ENCODE measurements at regions not wholly inside any gene's neighbourhood (a gene's known extent, or its start where the extent isn't known, plus 50 kb on each side); places are given as distances from the start of the nearest gene placed in this dataset.

DNA sequence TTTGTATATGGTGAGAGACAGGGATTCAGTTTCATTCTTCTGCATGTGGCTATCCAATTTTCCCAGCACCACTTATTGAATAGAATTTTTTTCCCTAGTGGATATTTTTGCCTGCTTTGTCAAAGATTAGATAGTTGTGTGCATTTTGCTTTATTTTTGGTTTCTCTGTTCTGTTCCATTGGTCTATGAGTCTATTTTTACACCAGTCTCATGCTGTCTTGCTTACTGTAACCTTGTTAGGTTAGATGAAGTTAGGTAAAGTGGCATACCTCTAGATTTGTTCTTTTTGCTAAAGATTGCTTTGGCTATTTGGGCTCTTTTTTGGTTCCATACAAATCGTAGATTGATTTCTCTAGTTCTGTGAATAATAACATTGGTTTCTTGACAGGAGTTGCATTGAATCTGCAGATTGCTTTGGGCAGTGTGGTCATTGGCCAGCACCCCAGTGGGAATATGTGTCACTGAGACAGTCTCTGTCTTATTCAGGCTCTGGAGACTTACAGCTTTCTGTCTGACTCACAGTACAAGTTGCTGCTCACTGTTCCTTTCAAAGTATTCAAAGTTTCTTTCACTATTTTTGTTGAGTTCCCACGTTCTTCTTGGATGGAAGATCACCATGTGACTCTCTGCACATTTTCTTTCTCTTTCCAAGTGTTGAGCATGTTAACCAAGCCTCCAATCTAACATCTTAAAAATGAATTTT, 709.1 kb downstream of the CDH11 start:
- peak; percentile 38 for DNase-seq (ENCODE audit: low read depth)

DNA sequence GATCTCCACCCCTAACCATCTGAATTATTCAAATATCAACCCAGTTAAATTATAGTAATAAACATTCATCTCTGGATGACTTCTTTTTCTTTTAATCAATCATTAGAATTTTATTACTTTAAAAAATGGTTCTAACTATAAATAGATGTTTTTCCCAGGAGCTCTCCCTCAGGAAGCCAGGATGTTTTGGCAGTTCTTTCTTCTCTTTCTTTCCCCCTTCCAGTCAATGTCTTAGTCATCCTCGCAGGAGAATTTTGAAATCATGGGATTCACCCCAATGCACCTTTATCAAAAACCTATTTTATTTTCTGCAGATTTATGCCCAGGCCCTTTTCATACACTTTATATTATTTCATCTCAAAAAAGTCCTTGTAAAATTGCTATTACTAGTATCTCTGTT, 711.6 kb downstream of the CDH11 start:
- DNase-seq (ENCODE audit: low read depth): no peak

DNA sequence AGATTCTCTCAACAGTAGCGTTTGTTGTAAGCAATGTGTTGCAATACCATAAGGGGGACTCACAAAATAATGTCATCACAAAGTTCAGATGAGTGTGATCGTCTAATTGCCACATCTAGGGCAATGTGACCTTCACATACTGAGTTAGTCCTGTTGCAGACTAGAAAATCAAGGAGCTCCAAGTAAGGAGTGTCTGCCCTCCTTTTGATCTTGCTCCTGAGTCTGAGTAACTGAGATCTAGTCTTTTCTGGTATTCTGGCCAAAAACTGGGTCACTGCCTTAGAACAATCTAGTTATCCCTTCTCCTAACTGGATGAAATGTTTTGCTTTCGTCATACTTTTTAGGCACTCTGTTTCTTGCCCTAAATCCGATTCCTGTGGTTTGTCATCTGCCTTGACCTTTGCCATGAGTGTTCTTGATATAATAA, 712.1 kb downstream of the CDH11 start:
- DNase-seq (ENCODE audit: low read depth): peak; percentile 52

DNA sequence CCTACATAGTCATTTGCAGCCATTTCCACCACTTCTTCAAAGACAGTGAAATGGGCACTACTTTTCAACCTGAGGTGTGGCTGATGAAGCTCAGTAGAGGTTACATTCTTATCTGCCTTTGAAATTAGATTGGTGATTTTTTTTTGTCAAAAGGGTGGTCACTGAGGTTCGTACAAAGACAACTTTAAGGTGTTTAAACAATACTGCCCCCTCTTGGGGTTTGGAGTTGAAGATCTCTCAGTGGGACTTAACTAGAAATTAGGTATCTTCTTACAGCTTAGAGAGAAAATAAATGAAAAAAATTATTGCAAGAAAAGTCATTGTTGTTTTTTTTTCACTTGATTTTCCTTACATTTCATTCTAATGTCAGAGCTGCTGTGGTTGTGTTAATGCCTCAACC, 713.2 kb downstream of the CDH11 start:
- DNase-seq (ENCODE audit: low read depth): no peak

DNA sequence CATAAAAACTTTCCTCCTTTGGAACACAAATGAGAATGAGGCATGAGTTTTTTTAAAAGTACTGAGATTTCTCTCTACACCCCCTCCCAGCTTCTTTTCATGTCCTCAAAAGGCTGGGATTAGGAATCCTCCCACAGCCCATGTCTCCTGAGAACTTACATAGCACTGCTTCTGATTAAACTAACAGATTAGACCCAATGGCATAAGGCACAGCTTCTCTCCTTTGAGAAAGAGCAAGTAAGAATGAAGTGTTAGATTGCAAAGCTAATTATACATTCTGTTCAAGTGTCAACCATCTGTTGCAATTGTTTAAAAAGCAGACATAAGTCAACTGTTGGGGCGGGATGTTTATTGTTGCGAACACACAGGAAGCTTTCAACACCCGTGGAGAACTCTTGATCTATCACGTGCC, 715.1 kb downstream of the CDH11 start:
- DNase-seq (ENCODE audit: low read depth): no peak

DNA sequence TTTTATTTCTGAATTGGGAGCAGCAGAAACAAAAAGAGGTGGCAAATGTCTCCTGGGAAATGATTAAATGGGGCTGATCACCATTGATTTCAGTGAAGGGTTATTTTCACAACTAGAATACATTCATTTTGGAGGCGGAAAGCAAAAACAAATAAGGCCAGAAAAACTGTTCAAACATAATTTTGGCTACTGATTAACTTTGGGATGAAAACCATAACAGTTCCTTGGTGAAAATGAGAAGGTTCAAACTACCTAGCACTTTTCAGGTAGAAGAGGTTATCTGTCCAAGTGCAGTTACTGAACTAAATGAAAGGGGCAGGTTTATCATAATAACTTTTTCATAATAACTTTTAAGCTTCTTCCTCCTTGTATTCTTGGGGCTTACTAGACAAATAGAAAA, 718.5 kb downstream of the CDH11 start:
- no peak for DNase-seq (ENCODE audit: low read depth)

DNA sequence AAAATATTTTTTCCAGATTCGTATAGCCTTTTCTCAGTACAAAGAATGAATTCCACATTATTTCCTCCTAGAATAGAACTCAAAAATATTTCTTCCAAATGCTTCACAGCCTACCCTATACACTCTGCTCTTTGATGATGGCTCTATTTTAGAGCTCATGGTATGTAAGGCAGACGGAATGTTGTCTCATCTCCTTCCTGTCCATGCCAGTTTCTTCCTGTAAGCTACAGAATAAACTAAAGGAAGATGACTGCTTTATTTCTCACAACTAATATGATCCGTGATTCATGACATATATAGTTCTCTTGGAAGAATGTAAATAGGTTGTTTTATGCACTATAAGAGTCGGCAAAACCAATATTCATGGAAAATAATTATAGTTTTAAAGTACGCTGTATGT, 723.1 kb downstream of the CDH11 start:
- DNase-seq (ENCODE audit: low read depth): no peak

DNA sequence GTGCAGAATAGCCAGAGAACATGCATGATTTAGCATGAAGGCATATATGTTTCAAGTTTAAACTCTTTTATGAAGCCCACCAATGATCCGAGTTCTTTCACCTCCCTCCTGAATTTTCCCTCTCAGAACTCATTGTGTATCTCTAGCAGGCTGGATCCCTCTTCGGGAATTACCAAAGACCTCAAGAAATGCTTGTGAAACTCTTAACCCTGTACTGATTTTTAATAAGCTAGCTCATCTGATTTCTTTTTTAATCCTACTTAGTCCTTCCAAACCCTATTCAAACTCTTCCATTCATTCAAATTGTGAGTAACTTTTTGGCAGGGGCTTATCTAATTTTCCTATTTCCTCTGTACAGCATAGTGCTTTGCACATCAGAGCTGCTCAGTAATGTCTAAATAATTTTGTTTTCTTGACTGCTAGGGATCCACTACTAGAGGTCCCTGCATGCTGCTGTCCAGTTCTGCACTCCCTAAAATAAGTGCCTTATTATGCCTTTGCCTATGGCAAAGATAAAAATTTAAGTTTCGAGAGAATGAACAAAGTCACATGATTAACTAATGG, 723.8 kb downstream of the CDH11 start:
- DNase-seq (ENCODE audit: low read depth): no peak

DNA sequence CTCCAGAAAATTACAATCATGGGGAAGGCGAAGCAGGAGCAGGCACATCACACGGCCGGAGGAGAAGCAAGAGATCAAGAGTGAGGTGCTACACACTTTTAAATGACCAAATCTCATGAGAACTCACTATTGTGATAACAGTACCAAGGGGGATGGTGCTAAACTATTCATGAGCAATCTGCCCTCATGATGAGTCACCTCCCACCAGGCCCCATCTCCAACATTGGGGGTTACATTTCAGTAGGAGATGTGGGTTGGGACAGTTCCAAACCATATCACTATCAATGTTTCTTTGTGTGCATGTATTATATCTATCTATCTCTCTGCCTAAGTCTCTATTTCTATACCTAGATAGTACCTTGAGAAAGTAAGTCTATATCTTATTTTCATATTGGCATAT, 724.8 kb downstream of the CDH11 start:
- no peak for DNase-seq (ENCODE audit: low read depth)

DNA sequence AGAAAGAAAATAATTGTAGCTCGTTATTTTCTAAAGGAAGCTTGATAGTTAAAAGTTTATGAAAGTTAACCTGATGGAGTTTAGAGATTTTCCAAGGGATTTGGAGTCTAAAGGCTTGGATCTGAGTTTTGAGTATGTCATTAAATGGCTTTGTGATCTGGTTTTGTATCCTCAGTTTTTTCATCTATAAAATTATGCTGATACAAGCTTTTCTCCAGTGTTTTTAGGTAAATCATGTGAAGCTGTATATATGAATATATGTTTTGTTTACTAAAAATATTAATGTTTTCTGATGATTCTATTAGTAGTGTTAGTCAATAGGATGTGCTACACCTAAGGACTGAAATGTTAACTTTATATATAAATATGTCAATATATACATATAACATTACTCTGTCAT, 727.8 kb downstream of the CDH11 start:
- DNase-seq (ENCODE audit: low read depth): no peak

DNA sequence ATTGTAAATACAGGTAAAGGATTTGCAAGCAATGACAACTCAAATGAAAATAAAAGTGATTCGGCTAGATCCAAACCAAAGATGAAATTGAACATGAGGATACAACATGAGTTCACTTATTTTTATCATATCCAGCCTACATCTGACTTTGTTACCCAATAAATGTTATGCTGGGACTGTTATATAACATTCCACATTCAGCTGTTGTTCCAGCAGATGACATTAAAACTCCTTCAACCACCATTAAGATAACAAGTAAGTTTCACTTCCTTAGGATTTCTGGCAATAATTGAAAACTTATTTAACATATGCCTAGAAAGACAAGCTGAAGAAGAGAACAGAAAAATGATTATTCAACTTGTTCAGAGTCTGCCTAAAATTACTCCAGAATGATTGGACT, 729.4 kb downstream of the CDH11 start:
- DNase-seq (ENCODE audit: low read depth): no peak

DNA sequence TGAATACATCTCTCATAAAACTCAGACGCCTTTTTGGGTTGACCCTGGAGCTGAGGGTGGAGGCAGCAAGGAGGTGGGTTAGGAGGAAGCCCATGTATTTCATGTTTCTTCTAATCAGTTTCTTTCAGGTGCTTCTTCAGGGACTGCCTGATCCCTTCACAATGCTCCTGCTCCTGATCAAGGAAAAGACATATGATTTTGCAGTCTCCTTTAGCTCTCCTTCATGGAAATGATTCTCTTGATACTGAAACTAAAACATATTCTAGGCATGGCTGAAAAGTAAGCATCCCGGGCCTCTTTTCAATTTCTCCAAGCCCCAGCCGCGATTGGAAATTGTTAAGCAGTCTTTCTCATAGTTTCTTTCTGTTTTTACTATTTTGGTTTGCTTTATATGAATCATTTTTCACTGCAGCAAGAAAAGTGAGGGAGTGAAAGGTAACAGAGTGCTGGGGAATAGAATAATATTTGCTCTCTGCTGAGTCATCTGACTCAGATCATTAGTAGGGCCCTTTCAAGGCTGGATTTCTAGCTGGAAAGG, 730.7 kb downstream of the CDH11 start:
- DNase-seq (ENCODE audit: low read depth): peak; percentile 26

DNA sequence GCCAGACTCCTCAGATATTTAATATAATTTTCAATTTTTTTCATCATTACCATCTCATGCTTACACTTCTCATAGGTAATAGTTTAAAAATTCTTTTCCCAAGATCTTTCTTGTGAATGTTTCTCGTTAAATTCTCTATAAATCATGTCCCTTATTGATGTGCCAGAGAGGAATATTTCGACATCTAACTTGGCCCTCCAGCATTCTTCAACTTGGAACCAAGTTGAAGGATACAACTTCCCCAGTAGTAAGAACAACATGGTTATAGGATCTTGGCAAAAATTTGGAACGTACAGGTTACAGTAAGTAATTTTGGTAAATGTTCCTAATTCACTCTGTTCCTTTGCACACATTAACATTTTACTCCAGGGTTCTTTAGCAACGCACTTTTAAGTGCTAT, 731.8 kb downstream of the CDH11 start:
- DNase-seq (ENCODE audit: low read depth): peak; percentile 44

DNA sequence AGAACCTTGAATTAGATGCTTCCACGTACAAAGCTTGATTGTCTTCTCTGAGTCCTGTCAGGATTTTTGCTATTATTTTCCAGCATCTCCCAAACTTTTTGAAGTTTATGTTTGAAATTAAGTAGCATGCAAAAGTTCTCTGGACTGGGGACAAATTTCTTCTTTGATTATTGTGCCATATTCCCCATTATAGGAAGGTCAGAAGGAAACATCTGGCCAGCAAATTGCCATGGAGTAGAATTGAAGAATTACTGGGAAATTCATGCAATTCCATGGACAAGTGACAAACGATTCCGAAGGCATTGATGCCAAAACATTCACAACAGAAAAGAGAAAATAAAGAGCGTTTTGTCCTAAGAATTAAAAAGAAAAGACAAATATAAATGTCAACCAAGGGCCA, 737.2 kb downstream of the CDH11 start:
- DNase-seq (ENCODE audit: low read depth): no peak

DNA sequence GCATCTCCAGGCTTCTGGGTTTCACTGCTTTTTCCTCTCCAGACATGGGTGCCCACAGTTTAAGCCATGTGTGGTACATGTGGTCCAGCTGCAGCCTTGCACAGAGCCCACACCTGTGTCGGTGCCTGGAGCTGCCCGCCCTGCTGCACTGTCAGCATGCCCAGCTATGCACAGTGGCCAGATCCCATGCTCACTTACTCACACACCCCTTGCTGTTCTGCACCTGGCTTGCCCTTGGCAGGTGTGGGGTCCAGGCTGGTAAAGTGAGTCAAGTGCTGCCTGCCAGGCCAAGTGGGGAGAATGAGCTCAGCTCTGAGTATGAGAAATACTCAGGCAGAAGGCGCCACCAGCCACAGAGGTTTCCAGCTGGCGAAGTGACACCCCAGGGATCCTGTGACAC, 739.9 kb downstream of the CDH11 start:
- no peak for DNase-seq (ENCODE audit: low read depth)

DNA sequence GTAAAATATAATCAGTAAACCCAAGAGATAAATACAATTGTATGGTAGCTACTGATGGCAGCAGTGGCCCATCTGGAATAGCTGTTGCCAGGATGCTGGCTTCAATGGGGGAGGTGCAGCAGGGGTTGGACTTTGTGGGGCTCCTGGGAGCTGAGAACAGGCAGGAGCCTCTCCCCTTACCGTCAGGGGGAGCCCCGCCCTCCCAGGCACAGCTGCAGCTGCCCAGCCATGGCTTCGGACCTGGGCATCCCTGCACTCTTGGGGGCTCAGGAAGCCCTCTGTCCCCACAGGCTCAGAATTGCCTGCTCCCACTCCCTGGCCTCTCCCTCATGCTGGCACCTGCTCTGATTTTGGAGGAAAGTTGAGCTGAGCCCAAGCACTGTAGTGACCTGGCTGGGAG, 741.1 kb downstream of the CDH11 start:
- no peak for DNase-seq (ENCODE audit: low read depth)

DNA sequence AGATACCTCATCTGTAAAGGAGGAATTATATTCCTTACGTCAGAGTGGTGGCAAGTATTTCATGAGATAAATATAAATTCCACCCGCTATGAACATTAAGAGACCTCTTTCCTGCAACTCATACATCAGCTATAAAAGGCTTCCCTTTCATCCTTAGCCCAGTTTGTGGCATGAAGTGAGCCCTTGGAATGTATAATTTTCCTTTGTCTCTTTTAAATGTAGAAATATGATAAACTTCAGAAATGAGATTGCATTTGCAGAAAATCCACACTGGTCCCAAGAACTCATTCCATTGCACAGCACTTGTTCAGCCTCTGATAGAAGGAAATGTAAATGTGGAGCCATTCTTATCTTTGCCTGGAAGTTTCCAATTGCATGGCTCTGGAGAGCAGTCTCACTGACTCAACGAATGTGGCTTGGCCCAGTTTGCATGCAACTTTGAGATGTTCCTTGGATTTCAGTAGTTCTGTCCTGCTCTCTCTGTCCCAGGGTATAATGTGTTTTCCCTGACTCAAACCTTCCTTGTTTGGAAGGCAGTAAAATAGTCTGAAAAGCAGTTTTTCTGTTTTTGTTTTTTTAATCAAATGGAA, 746.4 kb downstream of the CDH11 start:
- DNase-seq (ENCODE audit: low read depth): no peak

DNA sequence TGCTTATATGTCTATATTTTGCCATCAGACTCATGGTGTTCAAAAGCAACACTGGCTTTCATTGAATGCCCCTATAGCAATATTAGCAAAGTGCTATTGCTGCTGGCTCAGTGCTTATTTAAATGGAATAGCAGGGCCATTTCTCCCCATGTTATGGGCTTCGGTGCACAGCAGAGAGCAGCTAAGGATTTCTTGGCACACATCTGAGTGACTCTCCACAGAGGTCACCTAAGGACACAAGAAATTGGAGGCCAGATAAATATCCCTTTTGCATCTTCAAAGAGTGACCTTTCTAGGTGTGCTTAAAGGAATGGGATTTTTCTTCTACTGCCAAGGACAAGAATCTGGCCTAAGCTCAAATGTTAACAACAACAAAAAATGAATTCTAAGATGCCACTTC, 751.8 kb downstream of the CDH11 start:
- DNase-seq (ENCODE audit: low read depth): no peak

DNA sequence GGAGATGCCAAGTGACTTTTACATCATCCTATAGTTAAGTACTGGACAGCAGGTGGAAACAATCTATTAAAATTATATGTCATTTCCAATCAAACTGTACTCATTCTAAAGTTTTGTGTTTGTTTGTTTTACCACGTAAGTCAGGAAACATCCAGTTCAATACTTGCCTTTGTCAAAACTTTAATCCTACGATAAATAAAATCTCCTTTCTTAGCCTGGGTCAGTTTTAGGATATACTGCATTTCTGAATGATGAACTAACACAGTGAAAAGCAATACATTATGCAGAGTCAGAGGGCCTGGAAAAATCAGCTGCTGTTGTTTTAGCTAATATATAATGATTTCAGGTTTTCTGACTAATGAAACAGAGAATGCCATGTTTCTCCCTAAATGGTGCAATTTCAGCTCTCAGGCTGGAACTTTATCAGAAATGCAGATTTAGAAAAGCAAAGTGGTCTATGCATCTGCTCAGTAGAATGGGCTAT, 756.4 kb downstream of the CDH11 start:
- DNase-seq (ENCODE audit: low read depth): peak; percentile 26

DNA sequence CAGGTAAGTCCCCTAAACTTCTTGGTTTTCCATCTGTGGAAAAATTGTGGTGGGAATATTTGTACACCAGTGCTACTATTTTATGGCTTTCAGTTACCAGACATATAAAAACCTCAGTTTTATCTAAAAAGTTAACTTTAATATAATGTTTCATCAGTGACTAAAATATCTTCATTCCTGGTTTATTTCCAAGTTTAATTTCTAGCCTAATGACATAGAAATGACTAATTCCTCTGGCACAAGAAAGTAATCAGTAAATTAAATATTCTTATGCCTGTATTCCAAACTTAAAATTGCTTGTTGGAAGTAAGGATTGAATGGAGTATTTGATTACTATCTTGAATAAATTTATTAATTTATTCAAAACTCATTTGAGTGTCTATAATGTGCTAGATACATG, 757.0 kb downstream of the CDH11 start:
- DNase-seq (ENCODE audit: low read depth): no peak

DNA sequence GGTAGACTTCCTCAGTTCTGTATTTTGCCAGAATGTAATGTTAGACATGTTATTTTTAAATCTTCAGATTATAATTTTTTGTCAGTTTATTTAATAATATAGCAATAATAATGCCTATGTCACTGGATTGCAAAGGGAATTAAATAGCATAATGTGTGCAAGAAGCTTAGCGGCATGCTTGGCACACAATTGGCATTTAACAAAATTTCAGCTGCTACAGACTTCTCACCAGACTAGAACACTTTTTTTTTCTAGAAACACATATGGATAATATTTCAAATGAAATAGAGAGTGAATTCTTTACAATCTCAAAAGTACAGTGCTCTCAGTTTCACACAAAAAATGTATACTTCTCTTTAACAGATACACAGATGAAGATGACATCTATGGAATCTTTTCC, 757.4 kb downstream of the CDH11 start:
- no peak for DNase-seq (ENCODE audit: low read depth)

DNA sequence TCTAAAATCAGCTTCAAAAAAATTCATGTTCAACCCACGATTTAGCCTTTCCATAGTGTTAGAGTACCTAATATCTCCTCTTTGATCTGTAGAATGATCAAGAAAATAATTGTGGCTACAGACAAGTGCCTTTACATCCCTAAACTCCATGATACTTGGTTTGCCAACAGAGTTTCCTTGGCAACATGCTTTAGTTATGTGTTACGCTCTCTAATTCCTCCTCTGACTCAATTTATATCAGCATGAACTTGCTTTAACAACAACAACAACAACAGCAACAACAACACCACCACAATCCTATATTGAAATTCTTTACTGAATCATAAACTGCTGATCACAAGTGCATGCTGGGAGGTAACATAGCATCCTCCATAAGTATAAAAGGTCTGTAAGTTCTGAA, 757.8 kb downstream of the CDH11 start:
- no peak for DNase-seq (ENCODE audit: low read depth)

DNA sequence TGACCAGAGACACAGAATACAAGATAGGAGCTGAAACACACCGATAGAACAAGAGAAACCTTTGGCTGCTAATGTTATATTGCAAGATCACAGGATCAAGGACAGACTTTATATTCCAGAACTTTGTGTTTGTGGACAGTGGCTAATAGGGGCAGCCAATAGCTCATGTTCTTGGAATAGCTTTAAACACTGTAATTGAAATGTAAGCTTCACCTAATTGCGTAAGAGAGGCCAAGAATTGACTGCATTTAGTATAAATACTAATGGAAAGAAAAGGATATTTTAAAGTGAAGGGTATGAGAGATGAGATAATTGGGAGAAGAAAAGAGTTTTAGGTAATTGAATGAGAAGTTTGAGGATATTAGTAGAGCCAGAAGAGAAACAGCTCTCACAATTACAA, 758.8 kb downstream of the CDH11 start:
- DNase-seq (ENCODE audit: low read depth): peak; percentile 43
